NCI-H2029 (cell line): ENCODE measurements at regions not wholly inside any gene's neighbourhood (a gene's known extent, or its start where the extent isn't known, plus 50 kb on each side); places are given as distances from the start of the nearest gene placed in this dataset.

ENCODE experiments used
- DNase-seq: peaks from one replicate; lab custom pipeline; 2025; lab: John Stamatoyannopoulos, UW

DNA sequence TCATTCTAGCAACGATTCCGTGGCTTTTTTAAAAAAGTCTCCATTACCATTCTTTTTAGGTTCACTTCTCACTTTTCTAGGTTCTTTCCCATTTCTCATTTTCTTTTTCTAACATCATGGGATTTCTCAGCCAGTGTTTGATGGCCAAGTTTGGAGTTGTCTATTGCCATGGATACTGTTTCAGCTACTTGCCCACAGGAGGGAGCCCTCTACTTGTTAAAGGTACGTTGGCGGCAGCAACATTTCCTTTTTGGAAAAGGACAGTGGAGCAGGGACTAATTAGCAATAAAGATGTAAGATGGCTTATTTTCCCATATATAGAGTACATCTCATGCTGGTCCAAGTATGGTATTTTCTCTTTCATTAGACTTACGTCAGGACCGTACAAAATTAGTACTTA is 2257.5 kb upstream of the C9orf72 start:
- DNase-seq = no peak

- no peak for DNase-seq
Measured at GRCh38 chr9:29838491-29839020, 2265.3 kb upstream of the C9orf72 start.

- no peak for DNase-seq
Measured at GRCh38 chr9:29844251-29844650, 2271.0 kb upstream of the C9orf72 start.

DNA sequence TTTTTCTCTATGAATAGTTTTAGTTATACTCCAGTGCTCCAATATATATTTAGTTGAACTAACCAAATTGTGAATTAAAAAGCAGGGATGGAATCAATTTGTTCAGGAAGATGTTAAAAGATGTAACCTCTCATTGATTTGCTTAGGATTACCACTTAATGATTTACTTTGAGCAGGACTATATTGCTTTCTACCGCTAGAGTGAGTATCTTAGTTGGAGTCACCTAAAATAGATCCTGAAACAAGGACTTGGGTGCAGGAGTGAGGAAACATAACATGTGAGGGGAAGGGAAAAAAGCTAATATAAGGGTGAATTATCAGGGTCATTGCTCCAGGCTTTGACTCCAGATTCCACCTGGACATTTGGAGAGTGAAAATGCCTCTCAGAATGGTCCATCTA is 2277.4 kb upstream of the C9orf72 start:
- DNase-seq = no peak

GRCh38 chr9:29861803-29862202 is 2288.5 kb upstream of the C9orf72 start:
- no peak for DNase-seq

DNA sequence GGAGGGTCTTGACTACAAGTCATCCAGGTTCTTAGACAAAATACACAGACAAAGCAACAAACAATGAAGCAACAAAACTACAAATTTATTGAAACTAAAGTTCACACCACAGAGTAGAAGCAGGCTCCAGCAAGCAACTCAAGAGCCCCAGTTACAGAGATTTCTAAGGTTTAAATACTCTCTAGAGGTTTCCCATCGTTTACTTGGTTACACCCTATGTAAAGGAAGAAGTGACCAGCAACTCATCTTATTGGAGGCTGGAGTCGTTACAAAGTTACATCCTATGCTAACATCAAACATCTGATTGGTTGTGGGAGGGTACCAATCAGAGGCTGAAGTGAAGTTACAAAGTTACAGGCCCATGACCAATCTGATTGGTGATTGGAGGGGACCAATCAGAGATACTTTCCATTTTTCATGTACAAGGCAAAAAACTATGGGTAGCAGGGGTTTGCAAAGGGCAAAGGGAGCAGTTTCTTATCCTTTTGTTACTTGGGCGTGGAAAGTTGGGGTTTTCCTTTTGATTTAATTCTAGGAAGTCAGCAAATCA is 2292.6 kb upstream of the C9orf72 start:
- DNase-seq = no peak

- no peak for DNase-seq
Measured at GRCh38 chr9:29866556-29866955, 2293.3 kb upstream of the C9orf72 start.

DNA sequence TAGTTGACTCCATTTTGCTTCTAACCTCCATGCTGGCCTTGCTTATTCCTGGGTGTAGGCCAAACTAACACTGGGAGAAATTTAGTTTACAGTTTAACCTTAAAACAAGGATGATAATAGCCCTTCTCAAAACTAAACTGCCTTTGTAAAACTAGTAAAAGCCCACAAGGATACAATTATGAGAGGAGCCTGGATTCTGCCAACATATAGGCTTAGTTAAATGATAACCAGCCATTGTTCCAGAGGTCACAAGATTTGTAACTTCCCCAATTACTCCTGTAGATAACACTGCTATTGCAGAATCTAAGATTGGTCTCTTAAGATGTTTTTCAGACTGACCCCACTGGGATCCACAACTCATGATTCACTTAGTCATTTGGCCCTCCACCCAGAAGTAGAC is 2300.3 kb upstream of the C9orf72 start:
- no peak for DNase-seq

DNA sequence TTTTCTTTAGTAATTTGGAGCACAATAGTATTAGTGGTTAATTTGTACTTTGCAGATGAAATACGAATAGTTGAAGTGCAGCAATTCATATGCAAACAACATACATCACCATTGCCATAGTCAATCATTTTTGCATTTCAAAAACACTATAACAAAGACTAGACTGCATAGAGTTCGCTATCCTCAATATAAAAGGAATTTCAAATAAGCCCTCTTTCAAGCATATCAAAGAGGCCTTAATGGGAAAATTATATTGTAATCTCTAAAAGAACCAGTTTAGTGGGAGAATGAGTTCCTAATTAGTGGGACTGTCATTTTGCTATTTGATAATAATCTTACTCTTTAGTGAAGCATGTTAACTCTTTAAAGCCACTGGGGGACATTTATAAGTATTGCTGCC is 2302.3 kb upstream of the C9orf72 start:
- no peak for DNase-seq

- DNase-seq = no peak
Measured at GRCh38 chr9:29882767-29883166, 2309.5 kb upstream of the C9orf72 start.

DNA sequence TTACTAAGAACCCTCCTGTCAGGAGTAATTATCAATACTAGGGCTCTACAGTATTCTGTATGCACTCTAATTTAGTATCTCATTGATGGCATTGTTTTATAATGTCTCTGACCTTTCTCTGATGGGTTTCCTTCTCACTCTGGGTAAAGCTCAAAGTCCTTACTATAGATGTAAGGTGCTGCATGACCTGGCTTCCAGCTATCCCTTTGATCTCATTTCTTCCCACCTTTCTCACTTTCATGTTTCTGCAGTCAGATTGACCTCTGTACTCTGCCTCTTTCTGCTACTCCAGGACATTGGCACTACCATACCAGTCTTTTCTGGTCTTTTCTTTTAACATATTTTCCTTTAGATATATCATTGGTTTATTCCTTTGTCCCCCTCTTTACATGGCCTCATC is 2332.8 kb upstream of the C9orf72 start:
- no peak for DNase-seq

DNA sequence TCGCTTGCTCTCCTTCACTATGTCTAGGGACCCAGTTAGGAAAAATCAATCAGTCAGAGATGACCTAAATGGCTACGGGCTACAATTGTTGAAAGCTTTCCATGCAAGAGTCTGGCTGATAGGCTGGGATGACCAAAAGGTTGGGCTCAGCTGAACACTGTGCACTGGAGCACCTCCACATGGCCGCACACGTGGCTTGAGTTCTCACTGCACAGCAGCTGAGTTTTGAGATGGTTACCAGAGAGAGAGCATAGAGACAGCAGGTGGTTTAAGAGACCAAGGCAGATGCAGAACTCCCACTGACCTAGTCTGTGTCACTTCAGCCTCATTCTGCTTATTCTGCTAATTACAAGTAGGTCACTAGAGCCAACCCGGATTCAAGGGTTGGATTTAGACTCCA is 2354.8 kb upstream of the C9orf72 start:
- DNase-seq = no peak

DNA sequence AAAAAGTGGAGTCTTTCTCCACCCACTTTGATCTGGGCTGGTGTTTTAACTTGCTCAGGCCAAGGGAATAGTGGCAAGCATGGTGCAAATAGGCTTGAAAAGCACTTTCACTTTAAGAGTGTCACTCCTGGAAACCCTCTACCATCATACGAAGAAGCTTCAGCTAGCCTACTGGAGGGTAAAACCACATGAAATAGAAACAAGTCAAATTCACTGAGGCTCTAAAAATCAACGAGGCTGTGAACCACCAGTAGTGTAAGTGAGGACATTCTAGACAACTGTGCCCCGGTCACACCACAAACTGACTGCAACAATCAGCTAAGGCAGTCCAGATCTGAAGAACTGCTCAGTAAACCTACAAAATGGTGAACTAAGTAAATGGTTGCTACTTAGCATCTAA is 2366.3 kb upstream of the C9orf72 start:
- no peak for DNase-seq

DNA sequence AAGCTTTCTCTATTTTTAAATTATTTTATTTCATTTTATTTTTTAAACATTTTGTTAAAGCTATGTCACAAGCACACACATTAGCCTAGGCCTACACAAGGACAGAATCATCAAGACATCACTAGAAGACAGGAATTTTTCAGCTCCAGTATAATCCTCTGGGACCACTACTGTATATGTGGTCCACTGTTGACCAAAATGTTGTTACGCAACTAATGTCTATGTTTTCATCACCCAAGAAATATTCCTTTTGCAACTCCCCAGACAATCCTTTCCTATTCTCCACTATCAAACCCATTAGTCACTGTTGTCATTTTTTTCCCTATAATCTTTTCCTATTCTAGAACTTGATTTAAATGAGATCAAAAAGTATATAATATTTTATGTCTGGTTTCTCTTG is 2371.7 kb upstream of the C9orf72 start:
- DNase-seq = no peak

DNA sequence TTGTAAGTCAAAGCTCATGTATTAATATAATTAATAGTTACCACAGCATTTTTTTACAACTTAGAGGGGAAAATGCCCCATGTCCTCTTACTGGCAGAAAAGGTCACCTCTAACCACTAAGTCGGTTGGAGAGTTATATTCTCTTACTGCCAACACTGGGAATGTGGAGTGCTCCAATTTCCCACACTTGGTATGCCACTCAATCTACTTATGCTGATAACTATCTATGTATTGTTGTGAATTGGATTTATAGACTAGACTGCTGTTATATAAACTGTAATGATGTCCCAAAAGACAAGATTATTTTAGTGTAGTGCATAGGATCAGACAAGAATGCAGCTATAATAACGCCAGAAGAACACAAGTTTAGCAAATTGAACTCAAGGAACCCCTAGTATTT is 2385.2 kb upstream of the C9orf72 start:
- DNase-seq = no peak

GRCh38 chr9:29965834-29966233 is 2392.6 kb upstream of the C9orf72 start:
- no peak for DNase-seq

- DNase-seq = no peak
Measured at GRCh38 chr9:29966247-29966646, 2393.0 kb upstream of the C9orf72 start.

DNA sequence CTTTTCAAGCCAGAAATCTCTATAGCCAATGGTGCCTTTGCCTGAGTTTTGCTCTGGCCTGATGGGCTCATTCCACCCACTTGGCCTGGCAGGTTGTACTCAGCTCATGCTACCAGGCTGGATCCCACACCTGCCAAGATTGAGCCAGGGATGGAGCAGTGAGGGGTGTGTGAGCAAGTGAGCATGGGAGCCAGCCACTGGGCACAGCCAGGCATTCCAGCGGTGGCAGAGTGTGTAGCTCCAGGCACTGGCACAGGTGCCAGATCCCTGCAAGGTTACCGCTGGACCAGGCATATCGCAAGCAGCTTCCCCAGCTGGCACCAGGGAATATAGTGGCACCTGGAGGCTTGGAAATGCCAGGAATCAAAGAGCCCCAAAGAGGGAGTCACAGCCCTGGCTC is 2395.6 kb upstream of the C9orf72 start:
- no peak for DNase-seq

DNA sequence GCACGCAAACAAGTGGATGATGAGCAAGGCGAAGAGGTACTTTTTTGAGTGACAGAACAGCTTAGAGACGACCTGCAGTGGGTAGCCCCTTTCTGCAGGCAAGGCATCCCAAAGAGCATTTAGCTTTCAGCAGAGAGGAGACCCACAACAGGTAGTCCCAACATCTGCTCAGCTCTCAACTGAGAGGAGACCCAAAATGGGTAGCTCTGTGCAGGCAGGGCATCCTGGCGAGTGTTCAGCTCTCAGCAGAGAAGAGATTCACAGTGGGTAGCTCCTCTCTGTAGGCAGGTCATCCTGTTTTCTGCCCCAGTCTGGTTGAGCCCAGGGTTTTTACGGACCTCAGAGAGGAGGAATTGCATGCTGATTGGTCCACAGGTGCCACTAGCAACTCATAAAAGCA is 2396.1 kb upstream of the C9orf72 start:
- DNase-seq = no peak

DNA sequence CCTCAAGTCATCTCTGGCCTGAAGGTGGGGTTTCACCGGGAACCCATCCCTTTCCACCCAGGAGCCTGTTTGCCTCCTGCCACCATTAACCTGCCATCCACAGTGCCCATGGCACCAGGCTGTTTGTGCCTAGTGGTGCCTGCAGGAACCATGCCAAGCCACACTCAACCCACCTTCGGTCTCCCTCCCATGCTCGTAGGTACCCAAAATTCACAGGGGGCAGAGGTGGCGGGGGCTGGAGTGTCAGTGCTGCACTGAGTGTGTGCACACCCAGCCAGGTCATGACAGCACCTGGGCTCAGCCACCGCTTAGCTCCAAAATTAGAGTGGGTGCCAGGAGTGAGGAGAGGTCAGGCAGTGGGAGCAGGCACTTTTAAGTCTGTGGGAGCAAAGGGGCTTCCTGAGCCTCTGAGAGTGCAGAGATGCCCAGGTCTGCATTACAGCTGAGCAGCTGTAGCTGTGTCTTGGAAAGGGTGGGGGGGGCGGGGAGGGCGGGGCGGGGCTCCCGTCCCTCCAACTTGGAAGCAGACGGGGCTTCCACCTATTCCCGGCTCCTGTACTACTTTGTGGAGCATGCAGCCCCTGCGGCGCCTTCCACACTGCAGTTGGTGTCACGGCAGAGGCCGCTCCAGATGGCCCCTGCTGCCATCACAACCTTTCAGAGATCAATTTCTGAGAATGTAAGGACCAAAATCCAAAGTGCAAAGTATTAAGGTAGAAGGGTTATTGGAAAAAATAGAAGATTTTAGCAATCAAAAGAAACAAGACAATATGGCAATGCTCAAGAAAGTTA is 2396.8 kb upstream of the C9orf72 start:
- DNase-seq = no peak

DNA sequence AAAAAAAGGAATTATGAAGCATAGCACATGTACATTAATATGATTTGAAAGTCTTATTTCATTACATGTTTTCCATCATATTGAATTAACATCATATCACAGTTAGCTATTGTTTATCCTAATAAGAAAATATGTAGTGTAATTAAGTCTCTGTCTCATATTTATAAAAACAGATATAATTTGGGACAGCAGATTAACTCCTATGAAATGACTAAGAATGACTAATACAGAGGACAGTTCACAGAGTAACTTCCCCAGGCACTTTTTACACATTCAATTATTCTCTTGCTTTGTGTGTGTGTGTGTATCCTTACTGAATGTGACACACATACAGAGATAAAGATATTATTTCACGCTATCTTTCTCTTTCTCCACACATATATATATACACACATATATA is 2400.9 kb upstream of the C9orf72 start:
- DNase-seq = no peak

- DNase-seq = no peak
Measured at GRCh38 chr9:29976981-29977380, 2403.7 kb upstream of the C9orf72 start.

GRCh38 chr9:29981013-29981412 is 2403.4 kb upstream of the ACO1 start:
- DNase-seq = no peak

DNA sequence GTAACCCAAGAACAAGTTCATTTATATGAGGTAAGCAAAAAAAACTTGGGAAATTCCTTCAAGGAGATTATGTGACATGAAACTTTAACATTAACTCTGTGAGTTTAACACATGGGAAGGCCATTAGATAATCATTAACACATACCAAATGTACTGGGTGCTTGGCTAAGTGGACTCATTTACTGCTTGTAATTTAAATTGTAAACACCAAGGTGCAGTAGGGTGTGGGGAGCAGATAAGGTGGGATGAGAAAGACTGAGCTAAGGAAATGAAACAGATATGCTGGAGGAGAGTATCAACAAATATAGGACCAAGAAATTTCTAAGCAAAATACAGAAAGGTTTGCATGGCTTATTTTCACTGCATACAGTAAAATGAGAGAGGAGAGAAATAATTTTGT is 2384.8 kb upstream of the ACO1 start:
- no peak for DNase-seq
